Activated naive CD4-positive, alpha-beta T cell treated with Interleukin-2 at 50 U/mL for 16 hours (primary cell): ENCODE measurements at regions not wholly inside any gene's neighbourhood (a gene's known extent, or its start where the extent isn't known, plus 50 kb on each side); places are given as distances from the start of the nearest gene placed in this dataset.
"Not testable (repeated sequence)": the region's sequence is repeated elsewhere in the genome, so short reads cannot be mapped to it uniquely, and the experiment has no call there.

Experiments used
- DNase-seq: peaks from one replicate; pipeline ENCODE4 v3.0.0-alpha.2; 2020

DNA sequence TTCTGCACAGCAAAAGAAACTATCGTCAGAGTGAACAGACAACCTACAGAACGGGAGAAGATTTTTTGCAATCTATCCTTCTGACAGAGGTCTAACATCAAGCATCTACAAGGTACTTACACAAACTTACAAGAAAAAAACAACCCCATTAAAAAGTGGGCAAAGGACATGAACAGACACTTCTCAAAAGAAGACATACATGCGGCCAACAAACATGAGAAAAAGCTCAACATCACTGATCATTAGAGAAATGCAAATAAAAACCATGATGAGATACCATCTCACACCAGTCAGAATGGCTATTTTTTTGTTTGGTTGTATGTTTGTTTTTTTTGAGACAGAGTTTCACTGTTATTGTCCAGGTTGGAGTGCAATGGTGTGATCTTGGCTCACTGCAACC is 131.5 kb upstream of the MED13 start:
- DNase-seq: not testable (repeated sequence)

DNA sequence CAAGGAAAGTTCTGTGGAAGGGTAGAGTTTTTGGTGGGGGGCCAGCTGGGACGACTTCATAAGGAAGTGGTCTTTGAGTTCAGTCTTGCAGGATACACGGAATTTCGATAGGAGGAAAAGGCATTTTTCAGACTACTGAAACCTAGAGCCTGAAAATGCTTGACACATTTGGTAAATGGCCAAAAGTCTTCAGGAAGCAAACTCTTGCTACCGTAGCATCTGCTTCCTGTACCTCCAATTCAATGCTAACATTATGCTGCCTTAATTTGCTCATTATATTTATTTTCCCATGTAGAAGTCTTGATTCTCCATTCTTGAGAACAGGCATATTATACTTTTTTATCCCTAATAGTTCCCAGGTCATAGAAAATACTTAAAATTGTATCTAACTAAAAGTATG is 129.3 kb upstream of the MED13 start:
- no peak for DNase-seq

DNA sequence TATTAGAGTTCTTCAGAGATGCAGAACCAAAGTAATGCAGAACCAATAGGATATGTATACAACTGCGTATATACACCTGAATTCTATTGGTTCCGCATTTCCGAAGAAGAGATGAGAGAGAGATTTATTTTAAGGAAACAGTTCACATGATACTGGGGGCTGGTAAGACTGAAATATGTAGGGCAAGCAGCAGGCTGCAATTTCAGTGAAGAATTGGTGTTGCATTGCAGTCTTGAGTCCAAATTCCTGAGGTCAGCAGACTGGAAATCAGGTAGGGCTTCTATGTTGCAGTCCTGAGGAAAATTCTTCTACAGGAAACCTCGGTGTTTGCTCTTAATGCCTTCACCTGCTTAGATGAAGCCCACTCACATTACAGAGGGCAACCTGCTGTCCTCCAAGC is 128.2 kb upstream of the MED13 start:
- DNase-seq: no peak

DNA sequence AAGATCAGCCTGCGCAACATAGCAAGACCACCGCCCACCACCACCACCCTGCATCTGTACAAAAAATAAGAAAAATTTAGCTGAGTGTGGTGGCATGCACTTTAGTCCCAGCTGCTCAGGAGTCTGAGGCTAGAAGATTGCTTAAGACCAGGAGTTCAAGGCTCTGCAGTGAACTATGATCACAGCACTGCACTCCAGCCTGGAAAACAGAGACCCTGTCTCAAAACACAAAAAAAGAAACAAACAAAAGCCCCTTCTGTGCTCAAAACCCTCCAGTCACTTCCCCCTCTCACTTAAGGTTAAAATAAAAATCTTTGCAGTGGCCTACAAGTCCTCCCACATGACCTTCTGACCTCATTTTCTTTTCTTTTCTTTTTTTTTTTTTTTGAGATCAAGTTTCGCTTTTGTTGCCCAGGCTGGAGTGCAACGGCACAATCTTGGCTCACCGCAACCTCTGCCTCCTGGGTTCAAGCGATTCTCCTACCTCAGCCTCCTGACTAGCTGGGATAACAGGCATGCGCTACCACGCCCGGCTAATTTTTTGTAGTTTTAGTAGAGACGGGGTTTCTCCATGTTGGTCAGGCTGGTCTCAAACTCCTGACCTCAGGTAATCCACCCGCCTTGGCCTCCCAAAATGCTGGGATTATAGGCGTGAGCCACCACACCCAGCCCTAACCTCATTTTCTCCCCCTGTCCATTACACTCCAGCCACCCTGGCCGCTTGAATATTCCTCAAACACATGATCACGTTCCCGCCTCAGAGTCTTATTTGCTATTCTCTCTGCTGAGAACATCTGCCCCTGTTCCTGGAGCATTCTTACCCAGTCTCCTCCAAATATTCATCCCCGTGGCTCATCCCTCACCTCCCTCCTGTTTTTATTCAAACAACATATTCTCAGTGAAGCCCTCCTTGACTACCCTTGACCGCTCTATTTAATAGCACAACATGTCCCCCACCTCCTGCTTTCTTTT is 126.6 kb upstream of the MED13 start:
- DNase-seq: no peak

DNA sequence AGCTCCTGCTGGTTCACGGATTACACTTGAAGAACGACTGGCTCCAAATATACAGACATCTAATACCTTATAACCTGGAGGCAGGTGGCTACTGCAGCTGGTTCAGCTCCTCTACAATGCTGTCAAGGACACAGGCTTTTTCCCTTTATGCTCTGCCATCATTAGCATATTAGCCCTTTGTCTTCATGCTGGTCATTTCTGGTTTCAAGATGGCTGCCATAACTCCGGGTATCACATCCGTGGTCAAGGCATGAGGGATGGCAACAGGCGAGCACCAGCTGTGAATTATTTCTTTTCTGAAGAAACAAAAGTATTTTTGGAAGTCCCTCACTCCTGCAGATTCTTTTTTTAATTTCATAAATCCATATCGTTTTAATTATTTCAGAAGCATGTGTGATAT is 124.3 kb upstream of the MED13 start:
- DNase-seq: no peak

DNA sequence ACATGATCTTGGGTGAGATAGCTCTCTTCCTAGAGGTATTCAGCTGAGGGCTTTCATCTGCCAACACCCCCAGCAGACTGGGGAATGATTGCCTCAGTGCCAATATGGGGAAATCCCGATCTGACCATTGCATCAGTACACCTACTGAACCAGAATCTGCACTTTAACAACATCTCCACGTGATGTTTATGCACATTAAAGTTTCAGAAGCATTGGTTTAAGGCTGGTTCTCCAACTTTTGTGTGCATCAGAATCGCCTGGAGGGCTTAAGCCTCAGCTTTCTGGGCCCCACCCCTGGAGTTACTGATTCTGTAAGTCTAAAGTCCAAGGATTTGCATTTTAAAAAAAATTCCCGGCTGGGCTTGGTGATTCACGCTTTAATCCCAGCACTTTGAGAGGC is 123.6 kb upstream of the MED13 start:
- no peak for DNase-seq

GRCh38 chr17:62187681-62188080 is 122.6 kb upstream of the MED13 start:
- no peak for DNase-seq

DNA sequence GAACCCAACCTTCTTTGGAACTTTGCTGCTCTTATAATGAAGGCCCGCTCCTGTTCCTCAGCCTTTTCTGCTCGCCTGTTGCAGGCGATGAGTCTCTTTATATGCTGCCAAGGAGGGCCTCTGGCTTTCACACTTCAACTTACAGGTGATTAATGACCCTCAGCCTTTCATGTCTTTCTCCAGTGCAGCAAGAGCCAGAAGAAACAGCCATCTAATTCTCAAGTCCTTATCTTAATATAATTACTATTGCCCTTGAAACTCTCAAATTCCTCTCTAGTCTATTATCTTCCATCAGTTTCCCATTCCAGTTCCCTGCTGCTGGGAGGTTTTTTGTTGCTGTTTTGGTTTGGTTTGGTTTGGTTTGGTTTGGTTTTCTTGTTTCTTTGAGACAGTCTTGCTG is 121.8 kb upstream of the MED13 start:
- DNase-seq: no peak

- no peak for DNase-seq
These were observed 115.7 kb upstream of the MED13 start for GRCh38 chr17:62180772-62181171.

DNA sequence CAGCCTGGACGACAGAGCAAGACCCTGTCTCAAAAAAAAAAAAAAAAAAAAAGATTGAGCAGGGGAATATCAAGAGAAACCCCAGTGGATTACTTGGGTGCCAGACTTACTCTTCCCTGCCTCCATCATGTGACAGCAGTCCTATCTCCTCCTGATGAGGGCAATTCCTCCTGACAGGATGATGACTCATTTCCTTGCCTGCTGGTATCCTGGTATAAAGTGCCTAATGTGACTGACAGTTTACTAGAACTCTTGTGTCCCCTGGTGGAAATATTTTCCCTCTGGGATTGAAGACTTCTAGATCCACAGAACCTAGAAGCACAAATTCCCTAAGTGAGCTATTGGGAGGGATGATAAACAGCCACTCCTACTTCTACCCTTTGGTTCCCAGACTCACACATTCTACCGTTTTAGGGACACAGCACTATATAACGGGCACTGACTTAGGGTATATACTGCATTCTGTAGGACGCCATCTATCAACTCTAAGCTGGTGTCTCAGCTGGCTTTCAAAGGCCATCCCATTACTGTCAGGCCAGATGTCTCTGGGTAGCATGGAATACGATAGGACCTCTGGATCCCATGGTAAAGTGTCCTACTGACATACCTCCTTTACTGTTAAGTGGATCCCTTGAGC is 114.6 kb upstream of the MED13 start:
- no peak for DNase-seq

GRCh38 chr17:62178579-62178978 is 113.5 kb upstream of the MED13 start:
- no peak for DNase-seq

GRCh38 chr17:62172492-62173291 is 107.6 kb upstream of the MED13 start:
- no peak for DNase-seq

- DNase-seq: no peak
These were observed 102.0 kb upstream of the MED13 start for GRCh38 chr17:62167076-62167475.

- no peak for DNase-seq
These were observed 100.0 kb upstream of the MED13 start for GRCh38 chr17:62164747-62165722.

GRCh38 chr17:62163847-62164246 is 98.8 kb upstream of the MED13 start:
- no peak for DNase-seq

- DNase-seq: no peak
These were observed 97.8 kb upstream of the MED13 start for GRCh38 chr17:62162898-62163297.

- no peak for DNase-seq
These were observed 96.5 kb upstream of the MED13 start for GRCh38 chr17:62161405-62162148.

DNA sequence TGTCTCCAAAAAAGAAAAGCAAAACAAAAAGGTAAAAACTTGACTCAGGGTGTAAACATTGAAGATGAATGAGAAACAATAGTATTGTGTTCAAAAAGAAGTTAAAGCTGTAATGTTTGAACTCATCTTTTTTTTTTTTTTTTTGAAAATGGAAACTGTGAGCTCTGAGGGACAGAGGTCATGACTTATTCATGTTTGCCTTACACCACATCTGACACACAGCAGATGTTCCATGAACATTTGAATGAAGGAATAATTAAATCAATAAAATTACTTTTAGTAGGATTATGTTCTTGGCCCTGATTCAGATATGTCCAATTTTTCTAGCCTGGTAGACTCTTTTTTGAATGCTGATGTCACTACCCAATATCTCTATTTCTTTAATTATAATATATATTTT is 95.7 kb upstream of the MED13 start:
- no peak for DNase-seq

DNA sequence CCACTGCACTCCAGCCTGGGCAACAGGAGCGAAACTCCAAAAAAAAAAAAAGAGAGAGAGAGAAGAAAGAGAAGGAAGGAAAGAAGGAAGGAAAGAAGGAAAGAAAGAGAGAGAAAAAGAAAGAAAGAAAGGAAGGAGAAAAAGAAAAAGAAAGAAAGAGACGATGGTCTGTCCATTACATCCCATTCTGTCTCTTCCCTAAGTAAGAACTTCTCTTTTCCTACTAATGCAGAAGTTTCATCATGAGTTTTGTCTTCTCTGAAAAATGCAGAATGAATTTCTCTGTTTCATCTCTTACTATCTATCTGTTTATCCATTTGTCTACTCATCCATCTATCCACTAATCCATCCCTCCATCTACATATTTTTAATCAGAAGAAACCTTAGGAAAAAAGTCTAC is 94.9 kb upstream of the MED13 start:
- DNase-seq: no peak

DNA sequence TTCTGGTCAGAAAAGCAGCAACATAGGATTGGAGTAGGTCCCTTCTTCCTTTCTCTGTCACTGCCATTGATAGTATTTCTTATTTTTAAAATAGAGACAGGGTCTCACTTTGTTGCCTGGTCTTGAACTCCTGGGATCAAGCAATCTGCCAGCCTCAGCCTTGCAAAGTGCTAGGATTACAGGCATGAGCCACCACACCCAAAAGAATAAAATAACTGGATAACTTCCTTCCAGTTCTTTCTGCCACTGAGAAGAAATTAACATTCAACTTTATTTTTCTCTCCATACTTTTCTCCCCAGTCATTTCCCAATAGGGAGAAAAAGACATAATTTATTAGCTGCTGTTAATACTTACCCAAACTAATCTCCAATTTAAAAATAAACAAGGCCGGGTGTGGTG is 91.9 kb upstream of the MED13 start:
- DNase-seq: no peak

- no peak for DNase-seq
These were observed 89.8 kb upstream of the MED13 start for GRCh38 chr17:62154909-62155308.

- no peak for DNase-seq
These were observed 85.4 kb upstream of the MED13 start for GRCh38 chr17:62150471-62150870.
